GM12891 (cell line): ENCODE measurements at regions not wholly inside any gene's neighbourhood (a gene's known extent, or its start where the extent isn't known, plus 50 kb on each side); places are given as distances from the start of the nearest gene placed in this dataset.

Source experiments
- POLR2A ChIP-seq: IDR thresholded peaks from 2 replicates; pipeline ENCODE4 v1.6.1; 2011; ENCODE audit warnings: low read depth, low read length, control low read depth
- POLR2AphosphoS5 ChIP-seq: IDR thresholded peaks from 2 replicates; pipeline ENCODE4 v1.6.1; 2011; ENCODE audit warnings: low read depth, low read length, control low read depth
- POU2F2 ChIP-seq: IDR thresholded peaks from 2 replicates; pipeline ENCODE4 v1.6.1; 2011; ENCODE audit warnings: low read depth, mild to moderate bottlenecking, control low read depth, low read length, moderate library complexity
- TAF1 ChIP-seq: IDR thresholded peaks from 2 replicates; pipeline ENCODE4 v1.6.1; 2011; ENCODE audit warnings: low read depth, low read length, control low read depth

DNA sequence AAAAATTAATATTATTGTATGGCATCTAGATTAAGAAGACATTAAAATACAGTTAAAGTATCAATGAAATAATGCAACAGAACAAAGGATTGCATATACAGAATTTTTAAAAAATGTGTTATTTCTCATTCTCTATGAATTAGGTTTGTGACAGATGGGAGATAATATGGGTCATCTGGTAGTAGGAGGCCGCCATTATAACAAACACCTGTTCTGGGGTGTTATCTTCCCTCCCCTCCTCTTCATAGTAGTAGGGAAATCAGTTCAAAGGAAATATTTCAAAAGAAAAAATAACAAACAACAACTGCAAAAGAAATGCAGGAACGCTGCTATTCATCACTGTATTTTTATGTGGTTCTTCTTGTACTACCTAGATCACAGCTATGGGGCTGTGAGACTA lies 187.0 kb upstream of the ATP2B1 start:
- TF ChIP-seq POLR2A (no peak), POLR2AphosphoS5 (no peak), POU2F2 (no peak), TAF1 (no peak)
